OCI-LY3 (cell line): ENCODE measurements at regions not wholly inside any gene's neighbourhood (a gene's known extent, or its start where the extent isn't known, plus 50 kb on each side); places are given as distances from the start of the nearest gene placed in this dataset.

ENCODE experiments used
- EZH2phosphoT487 ChIP-seq: fragments of 200-600 bp; shearing (Covaris generic); IDR thresholded peaks from 2 replicates; pipeline ENCODE4 v1.6.1; 2018; ENCODE audit warnings: antibody characterized with exemption, mixed run types, low read depth
- TF ChIP-seq, protein P1 (sequence below): fragments of 200-600, 300-600 bp; sonication (generic); IDR thresholded peaks from 2 replicates; pipeline ENCODE4 v1.5.1; 2014; ENCODE audit warnings: antibody characterized with exemption, low read length, low read depth

DNA sequence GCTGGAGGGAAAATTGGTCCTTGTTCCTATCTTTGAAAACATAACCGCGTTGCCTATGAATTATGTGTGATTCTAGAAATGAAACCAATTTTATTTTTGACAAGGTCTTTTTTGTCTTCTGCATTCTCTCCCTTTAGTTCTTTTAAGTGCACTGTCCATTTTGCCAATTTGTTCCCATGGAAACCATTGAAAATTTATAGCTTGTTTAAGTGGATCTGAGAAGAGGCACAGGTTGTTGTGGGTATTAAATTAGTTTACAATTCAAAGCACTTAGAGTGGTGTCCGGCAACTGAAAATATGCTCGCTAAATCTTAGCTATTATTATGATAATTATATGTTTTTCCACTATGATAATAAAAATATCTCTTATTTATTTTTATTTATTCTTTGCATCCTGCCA lies 107.5 kb upstream of the FSHR start:
- TF ChIP-seq EZH2phosphoT487 = no peak
- TF ChIP-seq, protein P1, sequence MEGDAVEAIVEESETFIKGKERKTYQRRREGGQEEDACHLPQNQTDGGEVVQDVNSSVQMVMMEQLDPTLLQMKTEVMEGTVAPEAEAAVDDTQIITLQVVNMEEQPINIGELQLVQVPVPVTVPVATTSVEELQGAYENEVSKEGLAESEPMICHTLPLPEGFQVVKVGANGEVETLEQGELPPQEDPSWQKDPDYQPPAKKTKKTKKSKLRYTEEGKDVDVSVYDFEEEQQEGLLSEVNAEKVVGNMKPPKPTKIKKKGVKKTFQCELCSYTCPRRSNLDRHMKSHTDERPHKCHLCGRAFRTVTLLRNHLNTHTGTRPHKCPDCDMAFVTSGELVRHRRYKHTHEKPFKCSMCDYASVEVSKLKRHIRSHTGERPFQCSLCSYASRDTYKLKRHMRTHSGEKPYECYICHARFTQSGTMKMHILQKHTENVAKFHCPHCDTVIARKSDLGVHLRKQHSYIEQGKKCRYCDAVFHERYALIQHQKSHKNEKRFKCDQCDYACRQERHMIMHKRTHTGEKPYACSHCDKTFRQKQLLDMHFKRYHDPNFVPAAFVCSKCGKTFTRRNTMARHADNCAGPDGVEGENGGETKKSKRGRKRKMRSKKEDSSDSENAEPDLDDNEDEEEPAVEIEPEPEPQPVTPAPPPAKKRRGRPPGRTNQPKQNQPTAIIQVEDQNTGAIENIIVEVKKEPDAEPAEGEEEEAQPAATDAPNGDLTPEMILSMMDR = no peak
